Embryonic facial prominence (tissue), 1 donor: ENCODE measurements at regions not wholly inside any gene's neighbourhood (a gene's known extent, or its start where the extent isn't known, plus 50 kb on each side); places are given as distances from the start of the nearest gene placed in this dataset.
A peak's percentile ranks its signal among the peaks of the same experiment; 100 is the strongest.

Experiments
- DNase-seq: peaks from one replicate; pipeline ENCODE4 v3.0.0-alpha.2; 2016; ENCODE audit errors: extremely low spot score

DNA sequence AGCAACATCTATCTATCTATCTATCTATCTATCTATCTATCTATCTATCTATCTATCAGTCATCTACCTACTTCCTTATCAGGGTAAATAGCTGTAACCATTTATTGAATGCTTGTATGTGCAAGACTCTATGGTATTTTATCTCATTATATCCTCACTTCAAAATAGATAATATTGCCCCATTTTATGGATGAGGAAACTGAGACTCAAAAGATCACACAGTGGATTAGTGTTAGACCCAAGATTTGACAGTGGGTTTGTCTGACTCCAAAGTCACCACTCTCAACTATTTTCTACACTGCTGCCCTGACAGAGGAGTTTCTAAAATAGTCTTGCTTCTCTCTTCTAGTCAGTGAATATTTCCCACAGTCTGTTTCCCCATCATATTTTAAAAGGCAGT lies 94.3 kb upstream of the NR3C1 start:
- no peak for DNase-seq

DNA sequence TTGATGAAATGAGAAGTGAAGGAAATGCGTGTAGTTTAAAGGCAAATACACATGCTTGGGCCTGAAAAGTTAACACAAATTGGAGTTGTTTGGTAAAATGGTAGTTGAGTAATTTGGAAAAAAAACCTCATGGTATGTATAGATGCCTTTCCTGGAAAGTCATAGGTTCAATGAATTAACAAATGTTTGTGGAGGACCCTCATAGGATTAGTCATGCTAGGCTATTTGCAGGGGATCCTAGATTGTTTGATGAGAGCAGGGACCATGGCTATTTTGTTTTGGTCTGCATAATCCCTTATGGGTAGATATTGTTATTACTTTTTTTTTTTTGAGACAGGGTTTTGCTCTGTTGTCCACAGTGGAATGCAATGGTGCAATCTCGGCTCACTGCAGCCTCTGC lies 93.5 kb upstream of the NR3C1 start:
- DNase-seq: no peak

DNA sequence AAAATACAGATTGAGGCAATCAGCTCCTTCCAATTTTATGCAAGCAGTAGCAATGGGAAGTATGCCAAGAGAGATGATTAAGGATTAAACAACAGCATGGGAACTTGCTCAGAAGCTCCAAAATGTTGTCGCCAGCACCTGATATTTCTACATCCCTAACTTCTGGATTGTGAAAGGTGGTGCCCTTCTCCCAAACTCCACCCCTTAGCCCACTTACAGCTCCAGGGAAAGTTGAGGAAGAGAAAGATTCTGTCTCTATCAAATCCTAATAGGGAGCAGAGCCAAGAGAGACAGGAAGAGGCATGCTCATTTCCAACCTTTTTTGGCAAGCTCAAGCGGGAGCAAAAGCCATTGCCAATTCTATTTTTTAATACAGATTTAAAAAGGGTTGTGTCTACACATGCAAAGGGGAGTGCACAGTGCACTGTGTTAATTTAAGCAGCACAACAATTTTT lies 92.4 kb upstream of the NR3C1 start:
- peak; percentile 46 for DNase-seq

DNA sequence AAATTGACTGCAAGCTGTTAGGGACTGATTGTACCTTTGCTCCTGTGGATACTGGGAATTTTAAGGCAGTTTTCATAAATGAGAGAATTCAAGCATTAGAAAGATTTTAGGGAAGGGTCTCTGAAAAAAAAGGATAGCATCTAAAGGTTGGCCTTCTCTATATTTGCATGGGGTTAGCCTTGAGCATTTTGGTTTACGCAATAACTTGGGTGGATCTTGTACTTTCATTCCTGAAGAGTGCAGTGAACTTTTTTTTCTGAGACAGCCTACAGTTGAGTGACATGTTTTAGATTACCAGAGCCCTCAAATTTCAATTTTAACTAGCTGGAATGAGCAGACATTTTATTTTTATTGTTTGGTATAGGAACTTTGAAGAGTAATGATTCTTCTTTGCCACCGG lies 91.6 kb upstream of the NR3C1 start:
- DNase-seq: no peak

DNA sequence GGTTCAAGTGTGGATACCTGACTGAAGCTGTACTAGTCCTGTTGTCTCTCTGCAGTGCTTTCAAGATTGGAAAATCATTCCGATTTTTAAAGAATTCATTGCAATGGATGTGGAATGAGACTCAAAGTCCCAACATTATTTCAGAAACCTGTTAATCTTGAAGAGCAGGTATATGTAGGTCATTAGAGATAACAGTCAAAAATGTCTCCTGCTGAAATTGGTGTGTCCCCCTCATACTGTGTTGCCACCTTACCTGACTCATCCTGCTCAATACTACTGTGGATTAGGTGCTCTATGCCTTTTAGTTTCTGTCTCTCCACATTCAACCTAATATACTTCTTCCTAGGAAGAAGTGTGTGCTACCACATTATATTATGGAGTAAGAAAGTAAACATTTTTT lies 91.1 kb upstream of the NR3C1 start:
- no peak for DNase-seq

- no peak for DNase-seq
These were observed 90.7 kb upstream of the NR3C1 start for GRCh38 chr5:143494162-143494561.

GRCh38 chr5:143492783-143493182 lies 89.3 kb upstream of the NR3C1 start:
- DNase-seq: no peak

GRCh38 chr5:143491646-143492045 lies 88.2 kb upstream of the NR3C1 start:
- no peak for DNase-seq

DNA sequence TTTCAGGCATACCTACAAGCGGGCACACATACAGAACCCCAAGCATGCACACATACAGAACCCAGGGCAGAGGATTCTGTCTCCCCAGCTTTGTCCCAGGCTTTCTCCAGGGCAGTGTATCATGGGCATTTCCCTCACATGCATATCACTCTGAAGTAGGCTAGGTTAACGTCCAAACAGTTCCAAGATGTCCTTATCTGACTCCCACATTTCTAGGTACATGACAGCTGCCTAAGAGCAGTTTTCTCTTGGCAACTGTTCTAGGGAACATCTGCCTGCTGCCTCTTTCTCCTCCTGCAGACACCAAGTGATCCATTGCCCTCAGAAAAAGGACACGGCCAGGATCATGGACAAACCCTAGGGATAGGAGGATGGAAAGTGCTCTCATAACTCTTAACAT lies 84.9 kb upstream of the NR3C1 start:
- no peak for DNase-seq

DNA sequence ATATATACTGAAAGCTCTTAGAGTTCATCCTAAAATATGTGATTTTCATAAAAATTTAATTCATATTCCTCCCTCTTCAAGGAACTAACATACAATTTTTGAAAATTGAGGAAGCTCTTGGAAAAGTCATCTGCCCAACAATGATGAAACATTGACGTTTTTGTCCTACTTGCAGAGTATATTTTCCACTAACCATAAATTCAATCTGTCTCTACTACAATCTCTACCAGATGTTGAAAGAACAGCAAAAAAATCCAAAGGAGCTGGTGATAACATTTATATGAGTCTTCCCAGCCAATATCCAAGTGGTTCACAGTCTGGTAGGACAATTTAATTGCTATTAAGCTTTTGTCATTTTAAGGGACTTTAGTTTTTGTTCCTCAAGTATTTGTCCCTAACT lies 81.1 kb upstream of the NR3C1 start:
- DNase-seq: no peak

DNA sequence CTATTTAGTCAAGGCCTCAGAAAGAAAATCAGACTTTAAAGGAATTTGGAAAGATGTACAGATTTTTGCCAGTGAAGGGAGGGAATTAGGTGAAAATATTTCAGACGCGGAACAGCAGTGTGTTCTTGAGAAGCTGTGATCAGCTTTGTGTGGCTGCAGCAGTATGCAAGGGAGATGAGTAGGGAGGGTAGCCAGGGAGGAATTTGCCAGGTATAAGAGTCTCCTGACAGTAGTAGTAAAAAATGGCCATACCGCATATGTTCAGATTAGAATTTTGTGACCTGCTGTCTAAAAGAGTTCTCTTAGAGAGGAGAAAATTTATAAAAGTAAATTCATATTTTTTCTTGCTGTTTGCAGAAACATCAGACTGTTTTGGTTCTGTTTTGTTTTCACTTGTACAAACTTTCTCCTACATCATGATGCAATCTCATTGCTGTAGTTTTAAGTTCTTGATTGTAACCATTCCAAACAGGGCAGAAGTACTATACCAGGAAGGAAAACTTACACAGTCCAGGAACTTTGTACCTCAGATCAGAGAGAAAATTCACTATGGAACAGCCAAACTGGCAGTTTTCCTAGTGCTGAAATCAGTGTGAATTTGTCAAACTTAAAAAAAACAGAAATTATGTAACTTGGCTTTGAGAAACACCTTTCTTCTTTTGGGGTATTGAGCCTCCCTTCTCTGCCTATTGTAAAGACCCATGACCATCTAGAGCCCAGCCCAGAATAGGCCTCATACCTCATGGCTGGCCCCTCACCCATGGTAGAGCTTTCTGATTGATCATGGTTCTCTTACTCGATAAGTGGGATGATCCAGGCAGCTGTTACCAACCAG lies 78.4 kb upstream of the NR3C1 start:
- DNase-seq: no peak

DNA sequence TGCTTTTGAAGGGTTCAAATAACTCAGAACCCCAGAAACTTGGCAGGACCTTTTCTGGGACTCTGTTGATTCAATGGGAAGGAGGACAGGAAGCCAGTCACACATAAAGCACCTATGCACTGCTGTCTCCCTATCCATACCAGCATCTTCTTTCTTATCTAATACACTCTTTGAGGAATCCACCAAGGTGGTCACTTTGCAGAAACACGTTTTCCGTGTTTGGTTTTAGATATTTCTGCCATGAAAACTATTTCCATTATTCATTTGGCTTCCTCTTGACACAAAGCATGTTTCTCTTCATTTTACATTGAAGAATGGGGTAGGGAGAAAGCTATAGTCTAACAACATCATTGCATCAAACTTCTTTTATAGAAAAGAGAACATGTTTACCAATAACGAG lies 76.5 kb upstream of the NR3C1 start:
- no peak for DNase-seq

GRCh38 chr5:143479394-143479793 lies 75.9 kb upstream of the NR3C1 start:
- no peak for DNase-seq

GRCh38 chr5:143476601-143477211 lies 73.2 kb upstream of the NR3C1 start:
- DNase-seq: no peak

DNA sequence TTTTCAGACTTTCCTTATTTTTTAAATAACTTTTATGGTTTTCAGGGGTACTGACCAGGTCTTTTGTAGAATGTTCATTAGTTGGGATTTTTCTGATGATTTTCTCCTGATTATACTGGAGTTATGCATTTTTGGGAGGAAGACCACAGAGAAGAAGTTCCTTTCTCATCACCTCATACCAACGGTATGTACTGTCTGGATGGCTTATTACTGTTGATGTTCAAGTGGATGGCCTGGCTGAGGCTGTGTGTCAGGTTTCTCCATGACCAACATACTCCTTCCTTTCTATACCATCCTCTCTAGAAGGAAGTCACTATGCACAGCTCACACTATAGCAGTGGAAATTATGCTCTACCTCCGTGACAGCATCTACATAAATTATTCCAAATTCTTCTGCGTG lies 71.1 kb upstream of the NR3C1 start:
- no peak for DNase-seq

DNA sequence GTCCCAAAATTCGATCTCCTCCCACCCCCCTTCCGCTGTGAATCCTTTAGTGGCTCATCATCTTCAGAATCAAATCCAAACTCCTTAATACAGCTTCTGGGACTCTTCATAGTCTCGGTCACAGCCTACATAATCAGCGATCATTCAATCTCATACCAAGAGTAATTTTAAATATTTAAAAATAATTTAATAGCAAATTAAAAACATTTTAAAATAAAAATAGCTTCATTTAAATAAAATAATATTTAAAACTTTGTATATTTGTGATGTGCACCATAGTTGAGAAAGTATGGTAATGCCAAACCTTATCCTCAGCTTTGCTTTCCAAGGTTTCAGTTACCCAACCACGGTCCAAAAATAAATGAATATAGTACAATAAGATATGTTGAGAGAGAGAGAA lies 70.0 kb upstream of the NR3C1 start:
- DNase-seq: no peak

GRCh38 chr5:143472576-143472975 lies 69.1 kb upstream of the NR3C1 start:
- DNase-seq: no peak

GRCh38 chr5:143471666-143472464 lies 68.4 kb upstream of the NR3C1 start:
- DNase-seq: no peak

DNA sequence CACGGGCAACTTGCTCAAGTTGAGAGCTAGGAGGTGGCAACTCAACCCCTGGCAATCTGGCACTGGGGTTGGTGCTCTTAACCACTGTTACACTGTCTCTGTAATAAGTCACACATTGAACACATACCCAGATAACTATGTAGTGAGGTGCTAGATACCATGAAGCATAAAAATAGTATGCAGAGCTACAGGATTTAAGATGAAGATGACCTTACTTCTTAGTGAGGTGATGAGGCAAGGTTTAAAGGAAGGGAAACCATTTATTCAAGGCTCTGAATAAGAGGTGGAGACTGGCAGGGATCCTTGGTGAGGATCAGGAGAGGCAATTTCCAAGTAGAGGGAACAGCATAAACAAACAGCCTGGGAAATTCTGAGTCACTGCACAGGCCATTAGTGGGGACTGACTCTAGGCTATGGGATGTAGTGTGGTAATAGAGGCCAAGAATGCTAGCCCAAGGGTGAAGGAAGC lies 67.6 kb upstream of the NR3C1 start:
- DNase-seq: no peak

DNA sequence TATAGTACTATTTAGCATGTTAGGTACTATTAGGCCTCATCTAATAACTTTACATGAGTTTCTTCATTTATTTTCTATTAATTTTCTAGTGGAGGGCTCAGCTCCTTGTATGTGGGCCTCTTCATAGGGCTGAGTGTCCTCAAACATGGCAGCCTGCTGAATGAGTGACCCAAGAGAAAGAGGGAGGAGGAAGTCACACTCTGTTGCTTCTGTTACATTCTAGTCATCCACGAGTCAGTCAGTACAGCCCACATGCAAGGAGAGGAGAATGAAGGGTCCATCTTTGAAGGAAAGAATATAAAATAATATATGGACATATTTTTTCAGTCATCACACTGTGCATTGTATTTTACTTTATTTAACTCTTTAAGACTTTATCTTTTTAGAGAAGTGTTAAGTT lies 66.6 kb upstream of the NR3C1 start:
- DNase-seq: no peak

GRCh38 chr5:143469125-143469524 lies 65.6 kb upstream of the NR3C1 start:
- no peak for DNase-seq

DNA sequence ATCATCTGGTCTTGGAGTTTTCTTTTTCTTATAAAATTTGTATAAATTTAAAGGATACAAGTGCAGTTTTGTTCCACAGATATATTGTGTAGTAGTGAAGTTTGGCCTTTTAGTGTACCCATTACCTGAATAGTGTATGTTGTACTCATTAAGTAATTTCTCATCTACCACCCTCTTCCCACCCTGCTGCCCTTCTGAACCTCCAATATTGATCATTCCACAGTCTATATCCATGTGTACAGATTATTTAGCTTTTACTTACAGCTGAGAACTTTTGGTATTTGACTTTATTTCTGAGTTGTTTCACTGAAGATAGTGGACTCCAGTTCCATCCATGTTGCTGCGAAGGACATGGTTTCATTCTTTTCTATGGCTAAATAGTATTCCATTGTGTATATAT lies 63.1 kb upstream of the NR3C1 start:
- no peak for DNase-seq
